HepG2 (cell line): ENCODE measurements at regions not wholly inside any gene's neighbourhood (a gene's known extent, or its start where the extent isn't known, plus 50 kb on each side); places are given as distances from the start of the nearest gene placed in this dataset.

Source experiments
- MYNN ChIP-seq: sonication (generic); formaldehyde crosslinking; IDR thresholded peaks from 2 replicates; pipeline ENCODE4 v1.4.0; 2020; ENCODE audit warnings: mild to moderate bottlenecking, low read depth, missing genetic modification reagents
- NFYC ChIP-seq: IDR thresholded peaks from 2 replicates; pipeline ENCODE4 v1.6.1; 2016; ENCODE audit warnings: missing genetic modification reagents, missing compliant biosample characterization
- ZNF318 ChIP-seq: sonication (generic); formaldehyde crosslinking; IDR thresholded peaks from 2 replicates; pipeline ENCODE4 v1.4.0; 2020; ENCODE audit warnings: mild to moderate bottlenecking, missing genetic modification reagents
- ZNF644 ChIP-seq: IDR thresholded peaks from 2 replicates; pipeline ENCODE4 v1.6.1; 2016; ENCODE audit warnings: low read depth
- TF ChIP-seq, protein P1 (sequence below): sonication (generic); formaldehyde crosslinking; IDR thresholded peaks from 2 replicates; pipeline ENCODE4 v1.5.1; 2020; ENCODE audit warnings: missing genetic modification reagents, mild to moderate bottlenecking, borderline replicate concordance
- TF ChIP-seq, protein P2 (sequence below): sonication (generic); formaldehyde crosslinking; IDR thresholded peaks from 2 replicates; pipeline ENCODE4 v1.8.0; 2022; ENCODE audit warnings: missing genetic modification reagents, mild to moderate bottlenecking, borderline replicate concordance
- TF ChIP-seq, protein P3 (sequence below), 2 experiments: IDR thresholded peaks; 2 replicates each; pipeline ENCODE4 v1.6.1; 2011 to 2012; ENCODE audit warnings: low read length in 2 of 2, borderline replicate concordance in 1 of 2, low read depth in 1 of 2, mild to moderate bottlenecking in 1 of 2, moderate library complexity in 1 of 2

- TF ChIP-seq ZNF318 (CRISPR knock-in tag), result no peak
- TF ChIP-seq, protein P1, sequence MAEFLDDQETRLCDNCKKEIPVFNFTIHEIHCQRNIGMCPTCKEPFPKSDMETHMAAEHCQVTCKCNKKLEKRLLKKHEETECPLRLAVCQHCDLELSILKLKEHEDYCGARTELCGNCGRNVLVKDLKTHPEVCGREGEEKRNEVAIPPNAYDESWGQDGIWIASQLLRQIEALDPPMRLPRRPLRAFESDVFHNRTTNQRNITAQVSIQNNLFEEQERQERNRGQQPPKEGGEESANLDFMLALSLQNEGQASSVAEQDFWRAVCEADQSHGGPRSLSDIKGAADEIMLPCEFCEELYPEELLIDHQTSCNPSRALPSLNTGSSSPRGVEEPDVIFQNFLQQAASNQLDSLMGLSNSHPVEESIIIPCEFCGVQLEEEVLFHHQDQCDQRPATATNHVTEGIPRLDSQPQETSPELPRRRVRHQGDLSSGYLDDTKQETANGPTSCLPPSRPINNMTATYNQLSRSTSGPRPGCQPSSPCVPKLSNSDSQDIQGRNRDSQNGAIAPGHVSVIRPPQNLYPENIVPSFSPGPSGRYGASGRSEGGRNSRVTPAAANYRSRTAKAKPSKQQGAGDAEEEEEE (CRISPR knock-in tag), result no peak
- no peak for TF ChIP-seq ZNF644 (CRISPR knock-in tag)
- TF ChIP-seq, protein P2, sequence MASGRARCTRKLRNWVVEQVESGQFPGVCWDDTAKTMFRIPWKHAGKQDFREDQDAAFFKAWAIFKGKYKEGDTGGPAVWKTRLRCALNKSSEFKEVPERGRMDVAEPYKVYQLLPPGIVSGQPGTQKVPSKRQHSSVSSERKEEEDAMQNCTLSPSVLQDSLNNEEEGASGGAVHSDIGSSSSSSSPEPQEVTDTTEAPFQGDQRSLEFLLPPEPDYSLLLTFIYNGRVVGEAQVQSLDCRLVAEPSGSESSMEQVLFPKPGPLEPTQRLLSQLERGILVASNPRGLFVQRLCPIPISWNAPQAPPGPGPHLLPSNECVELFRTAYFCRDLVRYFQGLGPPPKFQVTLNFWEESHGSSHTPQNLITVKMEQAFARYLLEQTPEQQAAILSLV (CRISPR knock-in tag), result no peak
- TF ChIP-seq NFYC (CRISPR knock-in tag), result no peak
- TF ChIP-seq, protein P3, sequence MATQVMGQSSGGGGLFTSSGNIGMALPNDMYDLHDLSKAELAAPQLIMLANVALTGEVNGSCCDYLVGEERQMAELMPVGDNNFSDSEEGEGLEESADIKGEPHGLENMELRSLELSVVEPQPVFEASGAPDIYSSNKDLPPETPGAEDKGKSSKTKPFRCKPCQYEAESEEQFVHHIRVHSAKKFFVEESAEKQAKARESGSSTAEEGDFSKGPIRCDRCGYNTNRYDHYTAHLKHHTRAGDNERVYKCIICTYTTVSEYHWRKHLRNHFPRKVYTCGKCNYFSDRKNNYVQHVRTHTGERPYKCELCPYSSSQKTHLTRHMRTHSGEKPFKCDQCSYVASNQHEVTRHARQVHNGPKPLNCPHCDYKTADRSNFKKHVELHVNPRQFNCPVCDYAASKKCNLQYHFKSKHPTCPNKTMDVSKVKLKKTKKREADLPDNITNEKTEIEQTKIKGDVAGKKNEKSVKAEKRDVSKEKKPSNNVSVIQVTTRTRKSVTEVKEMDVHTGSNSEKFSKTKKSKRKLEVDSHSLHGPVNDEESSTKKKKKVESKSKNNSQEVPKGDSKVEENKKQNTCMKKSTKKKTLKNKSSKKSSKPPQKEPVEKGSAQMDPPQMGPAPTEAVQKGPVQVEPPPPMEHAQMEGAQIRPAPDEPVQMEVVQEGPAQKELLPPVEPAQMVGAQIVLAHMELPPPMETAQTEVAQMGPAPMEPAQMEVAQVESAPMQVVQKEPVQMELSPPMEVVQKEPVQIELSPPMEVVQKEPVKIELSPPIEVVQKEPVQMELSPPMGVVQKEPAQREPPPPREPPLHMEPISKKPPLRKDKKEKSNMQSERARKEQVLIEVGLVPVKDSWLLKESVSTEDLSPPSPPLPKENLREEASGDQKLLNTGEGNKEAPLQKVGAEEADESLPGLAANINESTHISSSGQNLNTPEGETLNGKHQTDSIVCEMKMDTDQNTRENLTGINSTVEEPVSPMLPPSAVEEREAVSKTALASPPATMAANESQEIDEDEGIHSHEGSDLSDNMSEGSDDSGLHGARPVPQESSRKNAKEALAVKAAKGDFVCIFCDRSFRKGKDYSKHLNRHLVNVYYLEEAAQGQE (IDR thresholded peaks at IDR 0.05; ENCODE audit: borderline replicate concordance in 1 of 2, low read depth in 1 of 2, low read length in 2 of 2), result no peak
- TF ChIP-seq MYNN (CRISPR knock-in tag), result no peak
Measured at GRCh38 chr1:208724079-208724478, 479.9 kb upstream of the PLXNA2 start (continued).
